Esophagus (tissue), 2 donors: ENCODE measurements at regions not wholly inside any gene's neighbourhood (a gene's known extent, or its start where the extent isn't known, plus 50 kb on each side); places are given as distances from the start of the nearest gene placed in this dataset.

ENCODE experiments used
- H3K27ac ChIP-seq, 2 donors: one replicate each; pipeline ENCODE4 v1.5.1; 2013; ENCODE audit warnings: low read depth in 2 of 2, mild to moderate bottlenecking in 2 of 2, inconsistent platforms in 1 of 2, low read length in 1 of 2, moderate library complexity in 1 of 2
- H3K27me3 ChIP-seq, 2 donors: one replicate each; pipeline ENCODE4 v1.6.1; 2013; ENCODE audit warnings: low read length in 2 of 2, control low read depth in 1 of 2, mild to moderate bottlenecking in 1 of 2; ENCODE audit not compliant: insufficient read depth in 2 of 2, control insufficient read depth in 1 of 2
- H3K36me3 ChIP-seq, 2 donors: one replicate each; pipeline ENCODE4 v1.6.1; 2013; ENCODE audit warnings: low read length in 1 of 2; ENCODE audit not compliant: control insufficient read depth in 2 of 2, insufficient read depth in 2 of 2
- H3K4me1 ChIP-seq, 2 donors: one replicate each; pipeline ENCODE4 v1.6.1; 2013; ENCODE audit warnings: low read length in 1 of 2; ENCODE audit not compliant: control insufficient read depth in 2 of 2, insufficient read depth in 2 of 2
- H3K4me3 ChIP-seq, 2 donors: one replicate each; pipeline ENCODE4 v1.5.1; 2013; ENCODE audit warnings: low read length in 2 of 2, mild to moderate bottlenecking in 2 of 2, low read depth in 1 of 2, moderate library complexity in 1 of 2
- H3K9me3 ChIP-seq, 2 donors: one replicate each; pipeline ENCODE4 v1.6.1; 2013; ENCODE audit warnings: mild to moderate bottlenecking in 2 of 2, low read depth in 1 of 2, low read length in 1 of 2, moderate library complexity in 1 of 2; ENCODE audit not compliant: control insufficient read depth in 2 of 2, insufficient read depth in 1 of 2
- WGBS, 2 donors: extraction: QIAGEN DNeasy Blood & Tissue Kit; methylation state at CpG; one replicate each; pipeline ENCODE4 v1.1.7; 2013; 5-methylcytosine and 5-hydroxymethylcytosine counted together
- donor health status: healthy with polysubstance abuse.
- donor health status: Bipolar disorder and iron deficiency.

- H3K4me1 ChIP-seq, result peaks cover 2 to 3% of the 10 kb centered on the region in 2 donors
- WGBS, 2 donors, result 82 to 88% methylated on average over 3 of the region's 3 CpGs
- no peaks in the 10 kb centered on the region for H3K9me3 ChIP-seq
- H3K27me3 ChIP-seq, result no peaks in the 10 kb centered on the region
- no peaks in the 10 kb centered on the region for H3K36me3 ChIP-seq
- no peak overlapping the region for H3K4me3 ChIP-seq
- H3K27ac ChIP-seq, result peak overlapping the region; percentile 68 to 77
Observed at GRCh38 chr7:135853008-135853407, 104.4 kb upstream of the FAM180A start.

GRCh38 chr7:135847242-135847641 lies 98.6 kb upstream of the FAM180A start:
- Histone ChIP-seq H3K4me1 (no peaks in the 10 kb centered on the region), H3K36me3 (peaks cover 0 to 2% of the 10 kb centered on the region in 2 donors), H3K4me3 (no peak overlapping the region), H3K9me3 (no peaks in the 10 kb centered on the region), H3K27ac (no peak overlapping the region), H3K27me3 (no peaks in the 10 kb centered on the region)
- 71 to 79% methylated on average over 2 of the region's 2 CpGs for WGBS, 2 donors

GRCh38 chr7:135846339-135846738 lies 97.7 kb upstream of the FAM180A start:
- Histone ChIP-seq H3K4me3 (no peak overlapping the region), H3K4me1 (no peaks in the 10 kb centered on the region), H3K27ac (peak overlapping the region in 1 of 2 donors; percentile 13), H3K36me3 (peaks cover 0 to 2% of the 10 kb centered on the region in 2 donors), H3K9me3 (no peaks in the 10 kb centered on the region), H3K27me3 (no peaks in the 10 kb centered on the region)
- 88 to 89% methylated on average over 5 of the region's 5 CpGs for WGBS, 2 donors

- no peak overlapping the region for H3K4me3 ChIP-seq
- no peaks in the 10 kb centered on the region for H3K27me3 ChIP-seq
- peaks cover 0 to 2% of the 10 kb centered on the region in 2 donors for H3K36me3 ChIP-seq
- no peaks in the 10 kb centered on the region for H3K9me3 ChIP-seq
- WGBS, 2 donors, result 87% methylated on average over 3 of the region's 3 CpGs
- no peaks in the 10 kb centered on the region for H3K4me1 ChIP-seq
- no peak overlapping the region for H3K27ac ChIP-seq
Observed at GRCh38 chr7:135845415-135846075, 96.9 kb upstream of the FAM180A start.

- H3K9me3 ChIP-seq, result no peaks in the 10 kb centered on the region
- H3K36me3 ChIP-seq, result peaks cover 0 to 2% of the 10 kb centered on the region in 2 donors
- H3K4me1 ChIP-seq, result no peaks in the 10 kb centered on the region
- no peak overlapping the region for H3K4me3 ChIP-seq
- 93 to 94% methylated on average over 5 of the region's 5 CpGs for WGBS, 2 donors
- no peaks in the 10 kb centered on the region for H3K27me3 ChIP-seq
- no peak overlapping the region for H3K27ac ChIP-seq
Observed at GRCh38 chr7:135844903-135845302, 96.3 kb upstream of the FAM180A start.

GRCh38 chr7:135843214-135843613 lies 94.6 kb upstream of the FAM180A start:
- no peak overlapping the region for H3K27ac ChIP-seq
- H3K27me3 ChIP-seq, result no peaks in the 10 kb centered on the region
- no peaks in the 10 kb centered on the region for H3K9me3 ChIP-seq
- peaks cover 0 to 2% of the 10 kb centered on the region in 2 donors for H3K36me3 ChIP-seq
- 81 to 83% methylated on average over 4 of the region's 4 CpGs for WGBS, 2 donors
- no peaks in the 10 kb centered on the region for H3K4me1 ChIP-seq
- H3K4me3 ChIP-seq, result no peak overlapping the region

- no peaks in the 10 kb centered on the region for H3K27me3 ChIP-seq
- H3K9me3 ChIP-seq, result no peaks in the 10 kb centered on the region
- H3K4me3 ChIP-seq, result no peak overlapping the region
- H3K4me1 ChIP-seq, result no peaks in the 10 kb centered on the region
- H3K27ac ChIP-seq, result no peak overlapping the region
- peaks cover 0 to 2% of the 10 kb centered on the region in 2 donors for H3K36me3 ChIP-seq
- 61 to 72% methylated on average over 2 of the region's 2 CpGs for WGBS, 2 donors
Observed at GRCh38 chr7:135842446-135843179, 94.0 kb upstream of the FAM180A start.

- no peak overlapping the region for H3K4me3 ChIP-seq
- no peaks in the 10 kb centered on the region for H3K36me3 ChIP-seq
- no peaks in the 10 kb centered on the region for H3K27me3 ChIP-seq
- H3K27ac ChIP-seq, result no peak overlapping the region
- H3K4me1 ChIP-seq, result no peaks in the 10 kb centered on the region
- peaks cover 0 to 1% of the 10 kb centered on the region in 2 donors for H3K9me3 ChIP-seq
Observed at GRCh38 chr7:135840591-135840990, 92.0 kb upstream of the FAM180A start.

GRCh38 chr7:135837675-135838074 lies 89.1 kb upstream of the FAM180A start:
- Histone ChIP-seq H3K4me1 (no peaks in the 10 kb centered on the region), H3K27ac (no peak overlapping the region), H3K36me3 (no peaks in the 10 kb centered on the region), H3K27me3 (no peaks in the 10 kb centered on the region), H3K9me3 (peaks cover 0 to 1% of the 10 kb centered on the region in 2 donors), H3K4me3 (no peak overlapping the region)
- 56 to 61% methylated on average over 2 of the region's 2 CpGs for WGBS, 2 donors

- no peak overlapping the region for H3K4me3 ChIP-seq
- peaks cover 0 to 9% of the 10 kb centered on the region in 2 donors for H3K4me1 ChIP-seq
- H3K9me3 ChIP-seq, result peaks cover 0 to 1% of the 10 kb centered on the region in 2 donors
- WGBS, 2 donors, result 52 to 57% methylated on average over 8 of the region's 8 CpGs
- H3K27me3 ChIP-seq, result no peaks in the 10 kb centered on the region
- H3K36me3 ChIP-seq, result no peaks in the 10 kb centered on the region
- no peak overlapping the region for H3K27ac ChIP-seq
Observed at GRCh38 chr7:135834266-135834665, 85.7 kb upstream of the FAM180A start.
